K562 (cell line): ENCODE measurements at regions not wholly inside any gene's neighbourhood (a gene's known extent, or its start where the extent isn't known, plus 50 kb on each side); places are given as distances from the start of the nearest gene placed in this dataset.

Source experiments
- ATAC-seq: fragments of 200-7000 bp; cut with Tn5 transposase; 3 replicates; pipeline ENCODE4 v1.9.1; 2020; ENCODE audit warnings: moderate library complexity
- BruUV-seq: library from RNA; stranded (reverse); fragments of 400-500 nt; replicated peaks from 2 replicates; lab custom pipeline; 2021; lab: Mats Ljungman, UMichigan
- CTCF ChIA-PET: fragments of 300-600 bp; formaldehyde crosslinking; extraction: SDS; loops from one replicate; lab custom pipeline; 2021; ENCODE audit warnings: low intra/inter-chr PET ratio; lab: Yijun Ruan, JAX
- POLR2A ChIA-PET: fragments of 300-600, 350-650 bp; sonication (Branson Sonifier 250); formaldehyde crosslinking; extraction: SDS; loops from one replicate; lab custom pipeline; 2021; ENCODE audit warnings: antibody characterized with exemption, inconsistent platforms; lab: Yijun Ruan, JAX
- DNase-seq, 4 experiments: peaks; one replicate each; pipeline versions ENCODE4 v3.0.0 to v3.0.0-alpha.2; 2011 to 2018; ENCODE audit warnings: low spot score in 3 of 4, mixed read lengths in 3 of 4; ENCODE audit errors: extremely low read depth in 1 of 4
- FAIRE-seq: peaks from 2 replicates; lab custom pipeline; 2011; peaks lifted over from hg19 to GRCh38; lab: Jason Lieb, UNC
- H2AFZ ChIP-seq: 2 replicates; pipeline ENCODE4 v1.6.0; 2011; ENCODE audit warnings: low read depth, low read length, control low read depth, inconsistent platforms
- H3K27ac ChIP-seq: fragments of 200-600 bp; 3 replicates; pipeline ENCODE4 v1.8.0; 2011; ENCODE audit warnings: low read depth, mild to moderate bottlenecking, control low read depth, inconsistent platforms, low read length, moderate library complexity, mixed read lengths; ENCODE audit errors: extremely low read depth
- H3K27me3 ChIP-seq, 2 experiments: fragments of 300-600 bp in 1 of 2; 2 replicates in 1 of 2; 3 replicates in 1 of 2; pipeline versions ENCODE4 v1.6.0 to v1.8.0; 2011; ENCODE audit warnings: inconsistent platforms in 2 of 2, low read length in 2 of 2, mild to moderate bottlenecking in 1 of 2, mixed read lengths in 1 of 2, moderate library complexity in 1 of 2; ENCODE audit not compliant: control insufficient read depth in 2 of 2, insufficient read depth in 2 of 2
- H3K36me3 ChIP-seq: fragments of 300-600 bp; 3 replicates; pipeline ENCODE4 v1.8.0; 2011; ENCODE audit warnings: mild to moderate bottlenecking, low read length, inconsistent platforms; ENCODE audit not compliant: control insufficient read depth, insufficient read depth
- H3K4me1 ChIP-seq, 2 experiments: fragments of 200-600 bp in 1 of 2; replicated peaks in 1 of 2; 2 replicates in 1 of 2; 3 replicates in 1 of 2; pipeline versions ENCODE4 v1.5.1 to v1.8.0; 2011; ENCODE audit warnings: inconsistent platforms in 2 of 2, low read length in 2 of 2, mild to moderate bottlenecking in 1 of 2, mixed read lengths in 1 of 2, moderate library complexity in 1 of 2; ENCODE audit not compliant: control insufficient read depth in 2 of 2, insufficient read depth in 2 of 2
- H3K4me2 ChIP-seq: 2 replicates; pipeline ENCODE4 v1.6.1; 2011; ENCODE audit warnings: low read length, control low read depth, inconsistent platforms, mixed read lengths; ENCODE audit not compliant: insufficient read depth
- H3K4me3 ChIP-seq: fragments of 200-600 bp; sonication (generic), shearing (Covaris generic); 2 replicates; pipeline ENCODE4 v1.5.1; 2016; ENCODE audit warnings: control low read depth, inconsistent platforms
- H3K79me2 ChIP-seq: fragments of 200-600 bp; 3 replicates; pipeline ENCODE4 v1.8.0; 2011; ENCODE audit warnings: low read length, inconsistent platforms; ENCODE audit not compliant: control insufficient read depth, insufficient read depth
- H3K9ac ChIP-seq, 2 experiments: 2 replicates each; pipeline versions ENCODE4 v1.6.0 to v1.6.1; 2011; ENCODE audit warnings: low read depth in 2 of 2, low read length in 2 of 2, control low read depth in 1 of 2, inconsistent platforms in 1 of 2, mild to moderate bottlenecking in 1 of 2, mixed read lengths in 1 of 2; ENCODE audit not compliant: insufficient read depth in 1 of 2
- H3K9me1 ChIP-seq: one replicate; pipeline ENCODE4 v1.6.0; 2011; ENCODE audit warnings: inconsistent platforms, mild to moderate bottlenecking, low read length, moderate library complexity; ENCODE audit not compliant: control insufficient read depth, insufficient read depth
- H3K9me3 ChIP-seq: replicated peaks from 2 replicates; pipeline ENCODE4 v1.5.1; 2011; ENCODE audit warnings: low read depth, low read length, inconsistent platforms; ENCODE audit not compliant: control insufficient read depth, insufficient read depth
- H4K20me1 ChIP-seq: replicated peaks from 2 replicates; pipeline ENCODE4 v1.6.1; 2011; ENCODE audit warnings: low read length, inconsistent platforms, mixed read lengths; ENCODE audit not compliant: control insufficient read depth, insufficient read depth
- HDGF ChIP-seq: fragments of 450-650 bp; IDR thresholded peaks from 2 replicates; pipeline ENCODE4 v1.6.1; 2016
- HNRNPL ChIP-seq: fragments of 200-400 bp; formaldehyde crosslinking; IDR thresholded peaks from 2 replicates; pipeline ENCODE4 v1.6.1; 2017; ENCODE audit warnings: low read depth, mild to moderate bottlenecking, low read length
- MCM2 ChIP-seq: fragments of 450-650 bp; IDR thresholded peaks from 2 replicates; pipeline ENCODE4 v1.6.1; 2017; ENCODE audit warnings: low read depth, mild to moderate bottlenecking
- MTA1 ChIP-seq: fragments of 450-650 bp; IDR thresholded peaks from 2 replicates; pipeline ENCODE4 v1.6.1; 2017; ENCODE audit warnings: borderline replicate concordance
- YY1 ChIP-seq, 3 experiments: IDR thresholded peaks; 2 replicates each; pipeline ENCODE4 v1.6.1; 2011; ENCODE audit warnings: low read length in 2 of 3, mild to moderate bottlenecking in 2 of 3, moderate library complexity in 2 of 3, borderline replicate concordance in 1 of 3, control low read depth in 1 of 3, low read depth in 1 of 3; ENCODE audit not compliant: insufficient read depth in 3 of 3, insufficient replicate concordance in 2 of 3, control insufficient read depth in 1 of 3, insufficient read length in 1 of 3; ENCODE audit errors: extremely low read depth in 1 of 3
- whole genome bisulfite sequencing: fragments of 100-300 bp; shearing (Covaris generic); methylation state at CpG from one replicate; pipeline ENCODE4 v1.1.6; 2016; ENCODE audit warnings: low coverage, mixed read lengths; ENCODE audit not compliant: insufficient coverage; ENCODE audit errors: missing lambda C conversion rate; 5-methylcytosine and 5-hydroxymethylcytosine counted together
- in situ Hi-C: fragments of 300-500 bp; cut with MboI; formaldehyde crosslinking; loops from 4 replicates; pipeline ENCODE4 v1.15.0; 2018; ENCODE audit warnings: inconsistent platforms, mixed read lengths
- intact Hi-C: fragments of 100-400 bp; cut with micrococcal nuclease; formaldehyde crosslinking; loops from 2 replicates; pipeline ENCODE4 v1.14.2; 2022
- TF ChIP-seq, protein P1 (sequence below): fragments of 450-650 bp; IDR thresholded peaks from 2 replicates; pipeline ENCODE4 v1.7.0; 2016; ENCODE audit warnings: borderline replicate concordance
- TF ChIP-seq, protein P2 (sequence below): IDR thresholded peaks from 2 replicates; pipeline ENCODE4 v1.6.1; 2012; ENCODE audit warnings: low read depth, low read length, improper control_type of control experiment, borderline replicate concordance

DNA sequence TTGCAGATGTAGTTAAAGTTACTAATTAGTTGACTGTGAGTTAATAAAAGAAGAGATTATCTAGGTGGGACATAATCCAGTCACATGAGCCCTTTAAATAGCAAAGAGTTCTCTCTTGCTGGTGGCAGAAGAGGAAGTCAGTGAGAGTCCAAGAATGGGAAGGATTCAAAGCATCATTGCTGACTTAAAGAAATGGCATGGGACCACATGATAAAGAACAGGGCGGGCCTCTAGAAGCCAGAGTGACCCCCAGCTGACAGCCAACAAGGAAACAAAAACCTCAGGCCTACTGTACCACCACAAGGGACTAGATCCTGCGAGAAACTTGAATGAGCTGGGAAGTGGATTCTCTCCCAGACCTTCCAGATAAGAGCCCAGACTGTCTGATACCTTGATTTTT, 447.2 kb upstream of the CCDC54 start:
- Histone ChIP-seq H4K20me1 (no peaks in the 10 kb centered on the region), H3K4me3 (no peak overlapping the region), H3K9ac (no peak overlapping the region), H3K9me1 (no peaks in the 10 kb centered on the region), H3K4me1 (no peaks in the 10 kb centered on the region), H3K9me3 (no peaks in the 10 kb centered on the region), H3K79me2 (no peaks in the 10 kb centered on the region), H3K4me2 (no peak overlapping the region), H3K27ac (no peak overlapping the region), H3K27me3 (no peaks in the 10 kb centered on the region), H2AFZ (no peak overlapping the region), H3K36me3 (no peaks in the 10 kb centered on the region)
- WGBS: 0% methylated on average over 2 of the region's 2 CpGs
- no peak for FAIRE-seq
- BruUV-seq: no TSS peak
- no peak for ATAC-seq
- intact Hi-C loops: no loop called here
- in situ Hi-C loops: no loop called here
- CTCF ChIA-PET: no interaction called here
- POLR2A ChIA-PET: no interaction called here
- no peak for DNase-seq
- TF ChIP-seq YY1 (IDR thresholded peaks at IDR 0.05; ENCODE audit: borderline replicate concordance in 1 of 3, control insufficient read depth in 1 of 3, extremely low read depth in 1 of 3, insufficient read depth in 3 of 3, insufficient read length in 1 of 3, insufficient replicate concordance in 2 of 3, low read depth in 1 of 3, low read length in 2 of 3) (no peak), MTA1 (no peak), MCM2 (no peak), HNRNPL (no peak), HDGF (no peak)
- TF ChIP-seq, protein P1, sequence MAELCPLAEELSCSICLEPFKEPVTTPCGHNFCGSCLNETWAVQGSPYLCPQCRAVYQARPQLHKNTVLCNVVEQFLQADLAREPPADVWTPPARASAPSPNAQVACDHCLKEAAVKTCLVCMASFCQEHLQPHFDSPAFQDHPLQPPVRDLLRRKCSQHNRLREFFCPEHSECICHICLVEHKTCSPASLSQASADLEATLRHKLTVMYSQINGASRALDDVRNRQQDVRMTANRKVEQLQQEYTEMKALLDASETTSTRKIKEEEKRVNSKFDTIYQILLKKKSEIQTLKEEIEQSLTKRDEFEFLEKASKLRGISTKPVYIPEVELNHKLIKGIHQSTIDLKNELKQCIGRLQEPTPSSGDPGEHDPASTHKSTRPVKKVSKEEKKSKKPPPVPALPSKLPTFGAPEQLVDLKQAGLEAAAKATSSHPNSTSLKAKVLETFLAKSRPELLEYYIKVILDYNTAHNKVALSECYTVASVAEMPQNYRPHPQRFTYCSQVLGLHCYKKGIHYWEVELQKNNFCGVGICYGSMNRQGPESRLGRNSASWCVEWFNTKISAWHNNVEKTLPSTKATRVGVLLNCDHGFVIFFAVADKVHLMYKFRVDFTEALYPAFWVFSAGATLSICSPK: no peak
- TF ChIP-seq, protein P2, sequence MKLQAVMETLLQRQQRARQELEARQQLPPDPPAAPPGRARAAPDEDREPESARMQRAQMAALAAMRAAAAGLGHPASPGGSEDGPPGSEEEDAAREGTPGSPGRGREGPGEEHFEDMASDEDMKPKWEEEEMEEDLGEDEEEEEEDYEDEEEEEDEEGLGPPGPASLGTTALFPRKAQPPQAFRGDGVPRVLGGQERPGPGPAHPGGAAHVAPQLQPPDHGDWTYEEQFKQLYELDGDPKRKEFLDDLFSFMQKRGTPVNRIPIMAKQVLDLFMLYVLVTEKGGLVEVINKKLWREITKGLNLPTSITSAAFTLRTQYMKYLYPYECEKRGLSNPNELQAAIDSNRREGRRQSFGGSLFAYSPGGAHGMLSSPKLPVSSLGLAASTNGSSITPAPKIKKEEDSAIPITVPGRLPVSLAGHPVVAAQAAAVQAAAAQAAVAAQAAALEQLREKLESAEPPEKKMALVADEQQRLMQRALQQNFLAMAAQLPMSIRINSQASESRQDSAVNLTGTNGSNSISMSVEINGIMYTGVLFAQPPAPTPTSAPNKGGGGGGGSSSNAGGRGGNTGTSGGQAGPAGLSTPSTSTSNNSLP: no peak
